GM12878 (cell line): ENCODE measurements at regions not wholly inside any gene's neighbourhood (a gene's known extent, or its start where the extent isn't known, plus 50 kb on each side); places are given as distances from the start of the nearest gene placed in this dataset.

Experiments used
- BCL11A ChIP-seq: IDR thresholded peaks from 2 replicates; pipeline ENCODE4 v1.6.1; 2011; ENCODE audit warnings: low read depth, low read length
- CBFB ChIP-seq: IDR thresholded peaks from 2 replicates; pipeline ENCODE4 v1.6.1; 2016; ENCODE audit warnings: antibody characterized with exemption, low read depth
- EP300 ChIP-seq, 2 experiments: fragments of 150-350 bp in 1 of 2; IDR thresholded peaks; 2 replicates each; pipeline ENCODE4 v1.6.1; 2011 to 2012; ENCODE audit warnings: low read depth in 2 of 2, low read length in 2 of 2, borderline replicate concordance in 1 of 2, improper control_type of control experiment in 1 of 2, inconsistent platforms in 1 of 2; ENCODE audit not compliant: control insufficient read depth in 1 of 2
- FOXK2 ChIP-seq: fragments of 450-650 bp; IDR thresholded peaks from 2 replicates; pipeline ENCODE4 v1.6.1; 2017; ENCODE audit warnings: mild to moderate bottlenecking, moderate library complexity
- HDAC6 ChIP-seq: fragments of 200-600 bp; sonication (generic); IDR thresholded peaks from one replicate; pipeline ENCODE4 v1.8.0; 2017; ENCODE audit warnings: antibody characterized with exemption; ENCODE audit not compliant: unreplicated experiment
- IKZF1 ChIP-seq: fragments of 450-650 bp; conservative IDR thresholded peaks from 2 replicates; pipeline ENCODE4 v1.6.1; 2017; ENCODE audit warnings: antibody characterized with exemption, mild to moderate bottlenecking
- MLLT1 ChIP-seq: fragments of 450-650 bp; IDR thresholded peaks from 2 replicates; pipeline ENCODE4 v1.6.1; 2016; ENCODE audit warnings: mild to moderate bottlenecking
- PAX8 ChIP-seq: fragments of 450-650 bp; IDR thresholded peaks from 2 replicates; pipeline ENCODE4 v1.6.1; 2017; ENCODE audit warnings: mild to moderate bottlenecking, moderate library complexity
- PRDM15 ChIP-seq: fragments of 450-650 bp; formaldehyde crosslinking; IDR thresholded peaks from 2 replicates; pipeline ENCODE4 v1.4.0; 2020; ENCODE audit warnings: mild to moderate bottlenecking, moderate library complexity
- RELB ChIP-seq: fragments of 450-650 bp; IDR thresholded peaks from 2 replicates; pipeline ENCODE4 v1.6.1; 2017; ENCODE audit warnings: low read depth, mild to moderate bottlenecking, moderate library complexity
- RUNX3 ChIP-seq: IDR thresholded peaks from 2 replicates; pipeline ENCODE4 v1.6.1; 2012; ENCODE audit warnings: low read length, inconsistent platforms
- SIX5 ChIP-seq: IDR thresholded peaks from 2 replicates; pipeline ENCODE4 v1.6.1; 2011; ENCODE audit warnings: mild to moderate bottlenecking, low read depth, low read length, moderate library complexity; ENCODE audit not compliant: severe bottlenecking
- SPI1 ChIP-seq: IDR thresholded peaks from 2 replicates; pipeline ENCODE4 v1.6.1; 2011; ENCODE audit warnings: low read depth, mild to moderate bottlenecking, low read length, moderate library complexity, borderline replicate concordance; ENCODE audit not compliant: insufficient read depth
- ZBED1 ChIP-seq: IDR thresholded peaks from 2 replicates; pipeline ENCODE4 v1.6.1; 2016; ENCODE audit warnings: borderline replicate concordance
- ZNF217 ChIP-seq: fragments of 450-650 bp; IDR thresholded peaks from 2 replicates; pipeline ENCODE4 v1.6.1; 2017; ENCODE audit warnings: antibody characterized with exemption, mild to moderate bottlenecking
- ZNF24 ChIP-seq: fragments of 450-650 bp; IDR thresholded peaks from 2 replicates; pipeline ENCODE4 v1.6.1; 2017; ENCODE audit warnings: antibody characterized with exemption, mild to moderate bottlenecking
- TF ChIP-seq, protein P1 (sequence below): fragments of 450-650 bp; IDR thresholded peaks from 2 replicates; pipeline ENCODE4 v1.6.1; 2017; ENCODE audit warnings: mild to moderate bottlenecking, low read depth, inconsistent platforms; ENCODE audit not compliant: poor library complexity, severe bottlenecking
- TF ChIP-seq, protein P2 (sequence below): fragments of 150-350 bp; IDR thresholded peaks from 2 replicates; pipeline ENCODE4 v1.6.1; 2014; ENCODE audit warnings: mild to moderate bottlenecking, low read depth, low read length

DNA sequence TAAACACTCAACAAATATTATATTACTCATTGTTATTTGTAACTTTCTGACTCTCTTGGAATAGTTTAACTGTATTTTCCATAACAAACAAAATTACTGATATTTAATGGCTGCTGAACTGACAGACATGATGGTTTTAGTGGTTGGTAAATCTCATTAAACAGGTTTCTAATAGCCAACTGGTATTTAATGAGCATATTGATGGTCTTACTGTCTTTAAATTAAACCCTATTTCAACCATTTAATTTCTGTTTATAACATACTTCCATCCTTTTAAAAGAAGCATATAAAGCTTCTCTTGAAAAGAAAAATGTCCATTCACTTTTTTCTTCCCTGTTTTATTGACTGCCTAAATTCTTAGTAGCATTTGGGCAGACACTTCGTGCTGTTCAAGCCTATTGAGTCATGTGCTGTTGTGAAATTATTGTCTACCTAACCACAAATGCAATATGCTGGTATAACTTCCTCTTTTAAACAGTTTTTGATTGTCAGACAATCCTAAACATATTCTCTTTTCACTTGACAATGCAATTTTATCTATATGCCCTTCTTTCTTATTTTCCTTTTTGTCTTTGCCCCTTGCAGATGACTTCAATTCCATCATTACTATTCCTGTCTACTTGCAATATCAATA, 163.9 kb upstream of the SLC7A11 start (continued):
- no peak for TF ChIP-seq PRDM15
- TF ChIP-seq PAX8: 0 out of 2 replicates have a peak, but pooled peaks have one; percentile 21
- TF ChIP-seq RUNX3: peak; percentile 93
- peak; percentile 38; the same call in 1 of the 2 replicates for TF ChIP-seq RELB
- peak; percentile 13; the same call in 1 of the 2 replicates for TF ChIP-seq ZNF24
- TF ChIP-seq CBFB: peak; percentile 47; the same call in 1 of the 2 replicates
- TF ChIP-seq IKZF1: 0 out of 2 replicates have a peak, but pooled peaks have one; percentile 5
- TF ChIP-seq ZNF217: peak; percentile 21; the same call in 1 of the 2 replicates
- peak; percentile 68 to 83 for TF ChIP-seq EP300 (IDR thresholded peaks at IDR 0.05; ENCODE audit: borderline replicate concordance in 1 of 2, control insufficient read depth in 1 of 2, low read depth in 2 of 2, low read length in 2 of 2)
- TF ChIP-seq FOXK2: no peak
- TF ChIP-seq, protein P1, sequence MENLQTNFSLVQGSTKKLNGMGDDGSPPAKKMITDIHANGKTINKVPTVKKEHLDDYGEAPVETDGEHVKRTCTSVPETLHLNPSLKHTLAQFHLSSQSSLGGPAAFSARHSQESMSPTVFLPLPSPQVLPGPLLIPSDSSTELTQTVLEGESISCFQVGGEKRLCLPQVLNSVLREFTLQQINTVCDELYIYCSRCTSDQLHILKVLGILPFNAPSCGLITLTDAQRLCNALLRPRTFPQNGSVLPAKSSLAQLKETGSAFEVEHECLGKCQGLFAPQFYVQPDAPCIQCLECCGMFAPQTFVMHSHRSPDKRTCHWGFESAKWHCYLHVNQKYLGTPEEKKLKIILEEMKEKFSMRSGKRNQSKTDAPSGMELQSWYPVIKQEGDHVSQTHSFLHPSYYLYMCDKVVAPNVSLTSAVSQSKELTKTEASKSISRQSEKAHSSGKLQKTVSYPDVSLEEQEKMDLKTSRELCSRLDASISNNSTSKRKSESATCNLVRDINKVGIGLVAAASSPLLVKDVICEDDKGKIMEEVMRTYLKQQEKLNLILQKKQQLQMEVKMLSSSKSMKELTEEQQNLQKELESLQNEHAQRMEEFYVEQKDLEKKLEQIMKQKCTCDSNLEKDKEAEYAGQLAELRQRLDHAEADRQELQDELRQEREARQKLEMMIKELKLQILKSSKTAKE: peak; percentile 84
- TF ChIP-seq, protein P2, sequence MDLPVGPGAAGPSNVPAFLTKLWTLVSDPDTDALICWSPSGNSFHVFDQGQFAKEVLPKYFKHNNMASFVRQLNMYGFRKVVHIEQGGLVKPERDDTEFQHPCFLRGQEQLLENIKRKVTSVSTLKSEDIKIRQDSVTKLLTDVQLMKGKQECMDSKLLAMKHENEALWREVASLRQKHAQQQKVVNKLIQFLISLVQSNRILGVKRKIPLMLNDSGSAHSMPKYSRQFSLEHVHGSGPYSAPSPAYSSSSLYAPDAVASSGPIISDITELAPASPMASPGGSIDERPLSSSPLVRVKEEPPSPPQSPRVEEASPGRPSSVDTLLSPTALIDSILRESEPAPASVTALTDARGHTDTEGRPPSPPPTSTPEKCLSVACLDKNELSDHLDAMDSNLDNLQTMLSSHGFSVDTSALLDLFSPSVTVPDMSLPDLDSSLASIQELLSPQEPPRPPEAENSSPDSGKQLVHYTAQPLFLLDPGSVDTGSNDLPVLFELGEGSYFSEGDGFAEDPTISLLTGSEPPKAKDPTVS: no peak
- TF ChIP-seq HDAC6: no peak
- no peak for TF ChIP-seq SIX5
- no peak for TF ChIP-seq SPI1
- TF ChIP-seq MLLT1: peak; percentile 52; the same call in 1 of the 2 replicates
- TF ChIP-seq BCL11A: peak; percentile 82; the same call in 1 of the 2 replicates
- no peak for TF ChIP-seq ZBED1
